GM12878 (cell line): ENCODE measurements at regions not wholly inside any gene's neighbourhood (a gene's known extent, or its start where the extent isn't known, plus 50 kb on each side); places are given as distances from the start of the nearest gene placed in this dataset.
"Not testable (repeated sequence)": the region's sequence is repeated elsewhere in the genome, so short reads cannot be mapped to it uniquely, and the experiment has no call there.

Source experiments
- ATAC-seq: fragments of 200-7000 bp; cut with Tn5 transposase; 3 replicates; pipeline ENCODE4 v1.9.1; 2020; ENCODE audit warnings: mild to moderate bottlenecking, moderate library complexity
- BruUV-seq: library from RNA; stranded (reverse); fragments of 400-500 nt; replicated peaks from 2 replicates; lab custom pipeline; 2021; lab: Mats Ljungman, UMichigan
- CTCF ChIA-PET: fragments of 300-600 bp; sonication (Branson Sonifier 250); formaldehyde crosslinking; extraction: SDS; loops from one replicate; lab custom pipeline; 2021; ENCODE audit warnings: inconsistent platforms; lab: Yijun Ruan, JAX
- POLR2A ChIA-PET: fragments of 350-600 bp; formaldehyde crosslinking; extraction: SDS; loops from one replicate; lab custom pipeline; 2021; ENCODE audit warnings: inconsistent platforms; lab: Charles Lee
- RAD21 ChIA-PET: fragments of 300-600 bp; sonication (Branson Sonifier 250); formaldehyde crosslinking; loops from one replicate; lab custom pipeline; 2023; ENCODE audit warnings: antibody characterized with exemption; ENCODE audit not compliant: unreplicated experiment; lab: Charles Lee
- SMC1A ChIA-PET: fragments of 300-600 bp; sonication (Branson Sonifier 250); formaldehyde crosslinking; loops from one replicate; lab custom pipeline; 2023; ENCODE audit not compliant: unreplicated experiment, uncharacterized antibody; lab: Charles Lee
- DNase-seq: peaks from one replicate; pipeline ENCODE4 v3.0.0-alpha.2; 2011; ENCODE audit warnings: low read depth, low spot score
- FAIRE-seq: peaks from 3 replicates; lab custom pipeline; 2011; peaks lifted over from hg19 to GRCh38; lab: Jason Lieb, UNC
- H2AFZ ChIP-seq: 2 replicates; pipeline ENCODE4 v1.6.0; 2011; ENCODE audit warnings: low read depth, low read length, control low read depth; ENCODE audit not compliant: control insufficient read depth
- H3K27ac ChIP-seq: 2 replicates; pipeline ENCODE4 v1.5.1; 2011; ENCODE audit warnings: control low read depth; ENCODE audit not compliant: control insufficient read depth, insufficient read depth
- H3K27me3 ChIP-seq, 2 experiments: replicated peaks in 1 of 2; 2 replicates each; pipeline versions ENCODE4 v1.6.0 to v1.6.1; 2011; ENCODE audit warnings: low read length in 1 of 2; ENCODE audit not compliant: control insufficient read depth in 2 of 2, insufficient read depth in 2 of 2
- H3K36me3 ChIP-seq, 2 experiments: 2 replicates each; pipeline ENCODE4 v1.5.1; 2011; ENCODE audit warnings: low read length in 1 of 2; ENCODE audit not compliant: control insufficient read depth in 2 of 2, insufficient read depth in 2 of 2
- H3K4me1 ChIP-seq: 2 replicates; pipeline ENCODE4 v1.6.1; 2011; ENCODE audit warnings: mild to moderate bottlenecking, low read length, moderate library complexity, mixed read lengths; ENCODE audit not compliant: control insufficient read depth, insufficient read depth
- H3K4me2 ChIP-seq: 2 replicates; pipeline ENCODE4 v1.6.0; 2011; ENCODE audit warnings: control low read depth; ENCODE audit not compliant: control insufficient read depth, insufficient read depth
- H3K4me3 ChIP-seq: fragments of 200-600 bp; sonication (generic); 2 replicates; pipeline ENCODE4 v1.5.1; 2016
- H3K79me2 ChIP-seq: 2 replicates; pipeline ENCODE4 v1.6.0; 2011; ENCODE audit warnings: low read length; ENCODE audit not compliant: control insufficient read depth, insufficient read depth
- H3K9ac ChIP-seq: 2 replicates; pipeline ENCODE4 v1.8.0; 2011; ENCODE audit warnings: low read length, control low read depth, mixed read lengths; ENCODE audit not compliant: control insufficient read depth, insufficient read depth
- H3K9me3 ChIP-seq: replicated peaks from 3 replicates; pipeline ENCODE4 v1.5.1; 2011; ENCODE audit warnings: mild to moderate bottlenecking, low read length; ENCODE audit not compliant: control insufficient read depth, insufficient read depth
- H4K20me1 ChIP-seq: 2 replicates; pipeline ENCODE4 v1.6.0; 2011; ENCODE audit not compliant: control insufficient read depth, insufficient read depth
- FOS ChIP-seq: IDR thresholded peaks from 3 replicates; pipeline ENCODE4 v1.6.1; 2011; ENCODE audit warnings: borderline replicate concordance; ENCODE audit not compliant: insufficient read length; ENCODE audit errors: extremely low read depth
- POLR2A ChIP-seq: IDR thresholded peaks from 2 replicates; pipeline ENCODE4 v1.6.1; 2011; ENCODE audit warnings: low read depth, mild to moderate bottlenecking, low read length
- RAD21 ChIP-seq: IDR thresholded peaks from 2 replicates; pipeline ENCODE4 v1.6.1; 2011; ENCODE audit warnings: mild to moderate bottlenecking, low read depth, low read length, moderate library complexity; ENCODE audit not compliant: insufficient read depth
- ZNF274 ChIP-seq: IDR thresholded peaks from one replicate; pipeline ENCODE4 v1.8.0; 2011; ENCODE audit not compliant: insufficient read length, insufficient read depth
- WGBS: methylation state at CpG from one replicate; pipeline ENCODE4 v1.1.6; 2016; ENCODE audit warnings: low lambda C conversion rate; ENCODE audit not compliant: insufficient replicate concordance, insufficient coverage; ENCODE audit errors: missing lambda C conversion rate; 5-methylcytosine and 5-hydroxymethylcytosine counted together
- in situ Hi-C: fragments of 300-500 bp; cut with MboI; formaldehyde crosslinking; loops from 9 replicates; pipeline ENCODE4 v1.14.3; 2018; ENCODE audit warnings: mixed read lengths
- intact Hi-C: fragments of 100-400 bp; cut with micrococcal nuclease; formaldehyde crosslinking; loops from one replicate; pipeline ENCODE4 v1.14.2; 2022; ENCODE audit not compliant: unreplicated experiment

DNA sequence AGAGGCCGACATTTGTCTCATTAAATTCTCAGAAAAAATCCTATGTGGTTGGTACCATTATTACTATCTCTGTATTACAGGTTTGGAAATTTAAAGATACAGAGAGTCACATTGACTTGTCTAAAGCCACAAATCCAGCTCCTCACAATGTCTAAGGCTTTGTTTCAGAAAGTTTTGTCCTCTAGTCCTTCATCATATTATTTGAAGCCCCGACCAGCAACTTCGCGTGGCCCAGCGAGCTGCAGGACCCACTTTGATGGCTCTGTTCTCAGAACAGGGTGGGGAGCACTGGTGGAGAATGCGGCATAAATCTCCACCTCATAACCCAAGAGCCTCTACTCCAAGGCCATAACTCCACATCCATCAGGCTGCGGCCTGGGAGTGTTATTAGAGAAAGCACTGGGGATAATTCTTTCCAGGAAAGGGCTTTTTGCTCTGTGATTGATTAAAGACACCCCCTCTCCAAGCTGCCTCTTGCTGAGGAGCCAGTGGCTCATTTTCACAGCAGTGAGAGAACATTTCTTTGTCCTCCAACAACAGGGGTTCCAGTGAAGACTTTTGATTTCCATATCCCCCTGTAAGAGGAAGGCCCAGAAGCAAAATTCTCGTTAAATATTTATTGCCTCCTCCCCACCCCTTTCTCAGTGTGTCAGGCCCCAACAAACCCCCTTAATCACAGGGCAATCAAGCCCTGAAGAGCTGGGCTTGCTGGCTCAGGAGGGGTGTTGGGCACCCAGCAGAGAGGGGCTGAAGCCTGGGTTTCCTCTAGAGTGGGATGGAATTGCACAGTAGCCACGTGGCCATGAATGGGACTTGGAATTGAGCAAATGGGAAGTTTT, 113.7 kb upstream of the CDH11 start:
- Histone ChIP-seq H3K9ac (no peak overlapping the region), H3K4me3 (no peak overlapping the region), H3K27me3 (no peaks in the 10 kb centered on the region), H3K4me1 (no peaks in the 10 kb centered on the region), H3K4me2 (no peak overlapping the region), H3K36me3 (no peaks in the 10 kb centered on the region), H3K9me3 (no peaks in the 10 kb centered on the region), H2AFZ (no peak overlapping the region), H4K20me1 (no peaks in the 10 kb centered on the region), H3K79me2 (no peaks in the 10 kb centered on the region), H3K27ac (no peak overlapping the region)
- DNase-seq = no peak
- no peak for FAIRE-seq
- ATAC-seq = no peak
- ChIA-PET CTCF (no interaction called here), POLR2A (no interaction called here), RAD21 (no interaction called here), SMC1A (no interaction called here)
- intact Hi-C loops = no loop called here
- no TSS peak for BruUV-seq
- in situ Hi-C loops = no loop called here
- 36% methylated on average over 9 of the region's 9 CpGs for WGBS
- TF ChIP-seq ZNF274 = no peak
- TF ChIP-seq POLR2A = no peak
- TF ChIP-seq FOS = no peak
- no peak for TF ChIP-seq RAD21

DNA sequence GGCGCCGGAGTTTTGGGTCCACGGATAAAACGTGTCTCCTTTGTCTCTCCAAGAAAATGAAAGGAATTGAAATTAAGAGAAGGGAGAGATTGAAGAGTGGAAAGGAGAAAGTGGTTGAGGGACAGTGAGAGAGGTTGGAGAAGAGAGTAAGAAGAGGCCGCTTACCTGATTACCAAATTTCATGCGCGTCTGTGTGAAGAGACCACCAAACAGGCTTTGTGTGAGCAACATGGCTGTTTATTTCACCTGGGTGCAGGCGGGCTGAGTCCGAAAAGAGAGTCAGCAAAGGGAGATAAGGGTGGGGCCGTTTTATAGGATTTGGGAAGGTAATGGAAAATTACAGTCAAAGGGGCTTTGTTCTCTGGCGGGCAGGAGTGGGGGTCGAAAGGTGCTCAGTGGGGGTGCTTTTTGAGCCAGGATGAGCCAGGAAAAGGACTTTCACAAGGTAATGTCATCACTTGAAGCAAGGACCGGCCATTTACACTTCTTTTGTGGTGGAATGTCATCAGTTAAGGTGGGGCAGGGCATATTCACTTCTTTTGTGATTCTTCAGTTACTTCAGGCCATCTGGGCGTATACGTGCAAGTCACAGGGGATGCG, 113.0 kb upstream of the CDH11 start:
- BruUV-seq, POLR2A ChIA-PET, DNase-seq, H3K9ac ChIP-seq, H3K36me3 ChIP-seq, H3K9me3 ChIP-seq, H3K27ac ChIP-seq, CTCF ChIA-PET, FAIRE-seq, in situ Hi-C loops, H3K4me3 ChIP-seq, H3K4me2 ChIP-seq, H4K20me1 ChIP-seq, RAD21 ChIA-PET, ATAC-seq, H2AFZ ChIP-seq, intact Hi-C loops, H3K79me2 ChIP-seq, SMC1A ChIA-PET, H3K4me1 ChIP-seq, H3K27me3 ChIP-seq: not testable (repeated sequence)
- 40% methylated on average over 16 of the region's 16 CpGs for WGBS
